GM18520 (cell line): ENCODE measurements at regions not wholly inside any gene's neighbourhood (a gene's known extent, or its start where the extent isn't known, plus 50 kb on each side); places are given as distances from the start of the nearest gene placed in this dataset.

Source experiments
- ATAC-seq: cut with Tn5 transposase; IDR thresholded peaks from one replicate; pipeline ENCODE4 v1.9.1; 2021; ENCODE audit not compliant: unreplicated experiment

- no peak for ATAC-seq
Measured at GRCh38 chr7:35581605-35582210, 113.2 kb downstream of the HERPUD2 start.

GRCh38 chr7:35576031-35576573, 118.8 kb downstream of the HERPUD2 start:
- no peak for ATAC-seq

GRCh38 chr7:35571611-35572240, 123.2 kb downstream of the HERPUD2 start:
- ATAC-seq: no peak

- ATAC-seq: no peak
Measured at GRCh38 chr7:35570937-35571336, 124.0 kb downstream of the HERPUD2 start.

GRCh38 chr7:35565927-35566326, 129.0 kb downstream of the HERPUD2 start:
- no peak for ATAC-seq

- ATAC-seq: no peak
Measured at GRCh38 chr7:35558841-35559240, 136.1 kb downstream of the HERPUD2 start.

GRCh38 chr7:35556515-35557471, 138.1 kb downstream of the HERPUD2 start:
- no peak for ATAC-seq

- ATAC-seq: no peak
Measured at GRCh38 chr7:35555934-35556333, 139.0 kb downstream of the HERPUD2 start.

DNA sequence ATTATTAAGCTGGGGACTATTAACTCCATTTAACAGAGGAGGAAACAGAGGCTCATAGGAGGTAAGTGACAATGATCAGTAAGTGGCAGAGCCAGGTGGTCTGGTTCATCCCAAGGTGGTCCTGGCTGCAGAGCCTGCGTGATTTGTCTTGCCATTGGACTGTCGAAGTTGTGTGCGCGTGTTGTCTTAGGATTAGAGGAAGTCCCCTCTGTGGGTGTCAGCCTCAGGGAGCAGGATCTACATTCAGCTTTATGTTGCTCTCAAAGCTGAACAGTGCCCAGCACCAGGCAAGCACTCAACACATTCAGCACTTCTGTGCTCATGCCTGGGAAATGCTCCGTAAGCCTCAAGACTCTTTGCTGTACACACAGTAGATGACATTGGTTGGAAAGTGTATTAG, 139.5 kb downstream of the HERPUD2 start:
- ATAC-seq: no peak

- ATAC-seq: no peak
Measured at GRCh38 chr7:35553519-35553918, 141.4 kb downstream of the HERPUD2 start.

- no peak for ATAC-seq
Measured at GRCh38 chr7:35552691-35553090, 142.2 kb downstream of the HERPUD2 start.

DNA sequence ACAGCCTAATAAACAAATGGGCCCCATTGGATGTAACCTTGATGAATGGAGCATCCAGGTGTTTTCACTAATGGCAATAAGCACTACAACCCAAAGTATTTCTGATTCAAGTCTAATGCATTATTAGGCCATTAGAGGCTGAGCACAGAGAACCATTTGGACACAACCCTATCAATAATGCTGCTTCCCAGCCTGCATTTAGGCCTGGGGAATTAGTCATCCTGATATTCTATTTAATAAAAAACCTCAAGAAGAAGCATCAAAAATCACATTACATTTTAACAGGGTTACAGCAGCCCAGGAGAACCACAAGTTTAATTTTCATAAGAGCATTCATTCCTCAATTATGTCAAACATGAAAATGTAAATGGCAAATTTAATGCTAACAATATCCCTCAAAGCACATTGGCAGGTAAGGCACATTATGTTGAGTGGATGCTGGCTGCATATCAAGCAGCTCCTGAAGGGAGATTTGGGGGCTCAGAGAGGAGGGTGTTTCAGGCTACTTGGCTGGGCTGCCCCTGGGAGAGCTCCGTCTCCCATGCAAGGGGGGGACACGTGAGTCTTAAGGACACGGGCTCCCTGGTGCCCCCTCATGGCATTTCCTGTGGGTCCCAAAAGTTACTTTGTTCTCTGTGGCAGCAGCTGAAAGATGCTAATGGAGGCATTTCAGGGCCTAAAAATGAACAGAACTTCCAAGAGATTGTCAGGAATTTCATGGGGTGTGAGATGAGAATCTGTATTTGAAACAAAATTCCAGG, 143.4 kb downstream of the HERPUD2 start:
- no peak for ATAC-seq

- ATAC-seq: no peak
Measured at GRCh38 chr7:35550831-35551230, 144.1 kb downstream of the HERPUD2 start.

DNA sequence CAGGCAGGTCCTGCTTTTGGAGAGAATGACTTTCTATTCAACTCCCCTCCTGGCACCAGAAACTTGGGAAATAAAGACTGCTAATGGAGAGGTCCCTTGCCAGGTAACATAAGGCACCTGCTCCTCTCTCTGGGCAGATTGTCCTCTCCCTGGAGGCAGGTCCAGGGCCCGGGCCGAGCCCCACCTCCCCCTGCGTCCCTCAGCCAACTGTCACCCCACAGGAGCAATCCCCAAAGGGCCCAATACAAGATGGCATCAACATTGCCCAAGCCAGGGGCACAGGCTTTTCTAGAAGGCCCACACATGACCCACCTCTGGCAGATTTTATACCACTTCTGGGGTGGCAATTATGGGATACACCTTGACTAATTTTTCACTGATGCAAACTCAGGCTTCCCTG, 145.2 kb downstream of the HERPUD2 start:
- no peak for ATAC-seq

DNA sequence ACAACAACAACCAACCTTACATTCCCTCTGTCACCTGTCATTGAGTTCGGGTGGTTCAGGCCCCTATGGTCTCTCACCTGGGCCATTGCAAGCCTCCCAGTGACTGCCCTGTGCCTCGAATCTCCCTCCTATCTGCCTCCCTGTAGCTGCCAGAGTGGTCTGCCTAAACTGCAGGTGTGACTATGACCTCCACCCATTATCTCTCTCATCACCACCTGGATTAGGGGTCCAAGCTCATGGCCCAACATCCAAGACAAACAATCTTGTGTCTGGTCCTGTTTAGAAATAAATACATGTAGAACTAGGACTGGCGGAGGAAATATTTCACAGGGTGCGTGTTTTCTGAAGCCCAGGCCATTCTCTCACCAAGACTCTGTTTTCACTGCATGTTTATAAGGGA, 146.6 kb downstream of the HERPUD2 start:
- no peak for ATAC-seq

DNA sequence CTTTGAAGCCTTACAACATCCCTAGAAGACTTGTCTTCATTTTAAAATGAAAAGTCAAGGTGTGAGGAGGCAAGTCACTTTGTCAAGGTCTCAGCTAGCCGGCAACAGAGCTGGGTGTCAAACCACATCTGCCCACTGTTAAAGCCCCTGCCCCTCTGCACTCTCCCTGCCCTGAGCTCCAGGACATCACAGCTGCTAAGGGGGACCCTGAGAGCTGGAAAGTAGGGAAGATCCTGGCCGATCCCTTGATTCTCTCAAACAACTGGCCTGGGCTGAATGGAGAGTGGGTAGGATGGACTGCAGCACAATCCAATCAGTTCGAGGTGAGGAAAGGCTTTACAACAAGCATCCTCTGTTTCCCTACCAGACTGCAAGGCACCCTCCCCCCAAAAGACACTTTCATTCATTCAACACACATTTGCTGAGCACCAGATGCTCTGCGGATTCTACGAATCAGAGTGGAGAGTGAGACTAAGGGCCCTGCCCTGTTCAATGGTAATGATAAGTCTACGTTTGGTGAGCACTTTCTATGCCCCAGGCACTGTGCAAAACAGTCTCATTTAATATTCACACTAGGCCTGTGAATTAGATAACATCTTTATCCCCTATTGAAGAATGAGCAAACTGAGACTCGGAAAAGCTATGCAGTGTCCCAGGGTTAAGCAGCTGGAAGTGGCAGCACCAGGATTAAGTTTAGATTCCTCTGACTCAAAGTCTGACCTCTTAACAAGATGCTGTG, 148.1 kb downstream of the HERPUD2 start:
- no peak for ATAC-seq

- ATAC-seq: no peak
Measured at GRCh38 chr7:35545831-35546230, 149.1 kb downstream of the HERPUD2 start.

DNA sequence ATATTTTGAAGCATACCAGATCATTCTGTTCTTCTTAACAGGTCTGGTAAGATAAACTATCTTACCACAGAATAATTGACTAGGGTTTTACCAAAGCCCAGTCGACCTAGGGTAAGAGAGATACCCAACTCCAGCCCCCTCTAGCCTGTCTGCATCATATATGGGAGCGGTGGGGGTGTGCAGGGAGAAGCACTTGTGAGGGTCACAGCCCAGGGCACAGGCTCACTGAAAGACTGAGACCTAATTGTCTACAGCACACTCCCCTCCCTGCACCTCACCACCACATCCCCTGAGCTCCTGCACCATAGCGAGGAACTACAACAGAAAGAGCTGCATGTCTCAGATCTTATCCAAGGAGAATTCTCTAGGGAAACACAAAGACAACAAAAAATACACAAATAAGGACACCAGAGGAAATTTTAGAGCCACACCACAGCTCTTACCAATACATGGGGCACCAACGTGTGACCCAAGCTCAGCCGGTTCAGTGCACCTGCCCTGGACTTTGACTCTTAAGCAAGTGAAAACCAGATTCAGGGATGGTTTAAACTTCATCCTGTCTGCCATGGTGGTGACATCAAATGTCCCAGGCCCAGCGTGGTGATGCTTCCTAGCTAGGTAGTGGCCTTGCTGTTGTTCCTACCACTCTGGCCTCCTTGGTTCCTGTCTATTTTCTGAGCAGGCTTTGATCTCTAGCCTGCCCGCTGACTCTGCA, 150.8 kb downstream of the HERPUD2 start:
- no peak for ATAC-seq
